KMS-11 (cell line): ENCODE measurements at regions not wholly inside any gene's neighbourhood (a gene's known extent, or its start where the extent isn't known, plus 50 kb on each side); places are given as distances from the start of the nearest gene placed in this dataset.

ENCODE experiments used
- H2AFZ ChIP-seq: fragments of 200-600 bp; sonication (generic); 2 replicates; pipeline ENCODE4 v1.6.1; 2016; ENCODE audit warnings: antibody characterized with exemption, mixed run types, low read depth
- H3K27ac ChIP-seq: fragments of 200-600 bp; sonication (generic); 2 replicates; pipeline ENCODE4 v1.6.1; 2016; ENCODE audit warnings: mild to moderate bottlenecking, mixed run types
- H3K27me3 ChIP-seq: fragments of 200-600 bp; sonication (generic); 2 replicates; pipeline ENCODE4 v1.6.1; 2017; ENCODE audit warnings: mild to moderate bottlenecking, low read depth, mixed run types, moderate library complexity; ENCODE audit not compliant: insufficient read depth
- H3K36me3 ChIP-seq: fragments of 200-600 bp; sonication (generic); 2 replicates; pipeline ENCODE4 v1.6.1; 2017; ENCODE audit warnings: mild to moderate bottlenecking, mixed run types; ENCODE audit not compliant: insufficient read depth
- H3K4me1 ChIP-seq: fragments of 200-600 bp; sonication (generic); 2 replicates; pipeline ENCODE4 v1.6.1; 2016; ENCODE audit warnings: mild to moderate bottlenecking, low read depth, mixed run types; ENCODE audit not compliant: poor library complexity, severe bottlenecking
- H3K4me2 ChIP-seq: fragments of 200-600 bp; sonication (generic); 2 replicates; pipeline ENCODE4 v1.7.0; 2016; ENCODE audit warnings: mild to moderate bottlenecking, mixed run types
- H3K4me3 ChIP-seq: fragments of 200-600 bp; sonication (generic); IDR thresholded peaks from 2 replicates; pipeline ENCODE4 v1.6.1; 2017; ENCODE audit warnings: low read depth, low read length, mixed read lengths; ENCODE audit not compliant: insufficient read depth
- H3K79me2 ChIP-seq: fragments of 200-600 bp; sonication (generic); 2 replicates; pipeline ENCODE4 v1.6.1; 2016; ENCODE audit warnings: low read depth, mixed run types; ENCODE audit not compliant: insufficient read depth
- H3K9ac ChIP-seq: fragments of 200-600 bp; sonication (generic); 2 replicates; pipeline ENCODE4 v1.6.1; 2016; ENCODE audit warnings: mild to moderate bottlenecking, mixed run types
- H4K20me1 ChIP-seq: fragments of 200-600 bp; sonication (generic); 2 replicates; pipeline ENCODE4 v1.6.1; 2016; ENCODE audit warnings: mild to moderate bottlenecking, mixed run types; ENCODE audit not compliant: insufficient read depth
- CTCF ChIP-seq: fragments of 200-600 bp; sonication (generic); conservative IDR thresholded peaks from 2 replicates; pipeline ENCODE4 v1.6.1; 2017; ENCODE audit warnings: low read depth, mild to moderate bottlenecking, antibody characterized with exemption, low read length, moderate library complexity, mixed read lengths

GRCh38 chr16:63672493-63672892, 1449.4 kb downstream of the CDH11 start:
- no peak for TF ChIP-seq CTCF
- H3K4me3 ChIP-seq = no peak overlapping the region
- no peak overlapping the region for H3K4me2 ChIP-seq
- no peaks in the 10 kb centered on the region for H3K27me3 ChIP-seq
- no peaks in the 10 kb centered on the region for H3K4me1 ChIP-seq
- H3K9ac ChIP-seq = no peak overlapping the region
- no peaks in the 10 kb centered on the region for H3K79me2 ChIP-seq
- no peak overlapping the region for H2AFZ ChIP-seq
- H3K36me3 ChIP-seq = no peaks in the 10 kb centered on the region
- no peaks in the 10 kb centered on the region for H4K20me1 ChIP-seq
- H3K27ac ChIP-seq = no peak overlapping the region

- no peak for TF ChIP-seq CTCF
- Histone ChIP-seq H4K20me1 (no peaks in the 10 kb centered on the region), H3K27me3 (no peaks in the 10 kb centered on the region), H3K27ac (no peak overlapping the region), H2AFZ (no peak overlapping the region), H3K36me3 (no peaks in the 10 kb centered on the region), H3K4me3 (no peak overlapping the region), H3K9ac (no peak overlapping the region), H3K4me1 (no peaks in the 10 kb centered on the region), H3K4me2 (no peak overlapping the region), H3K79me2 (no peaks in the 10 kb centered on the region)
Observed at GRCh38 chr16:63663155-63663554, 1458.7 kb downstream of the CDH11 start.

GRCh38 chr16:63655846-63656245, 1466.0 kb downstream of the CDH11 start:
- no peaks in the 10 kb centered on the region for H4K20me1 ChIP-seq
- no peak for TF ChIP-seq CTCF
- H3K4me1 ChIP-seq = no peaks in the 10 kb centered on the region
- H2AFZ ChIP-seq = no peak overlapping the region
- H3K36me3 ChIP-seq = no peaks in the 10 kb centered on the region
- H3K27ac ChIP-seq = no peak overlapping the region
- H3K9ac ChIP-seq = no peak overlapping the region
- H3K79me2 ChIP-seq = no peaks in the 10 kb centered on the region
- H3K4me2 ChIP-seq = no peak overlapping the region
- no peak overlapping the region for H3K4me3 ChIP-seq
- no peaks in the 10 kb centered on the region for H3K27me3 ChIP-seq

GRCh38 chr16:63653044-63653839, 1468.6 kb downstream of the CDH11 start:
- Histone ChIP-seq H3K4me3 (no peak overlapping the region), H3K36me3 (no peaks in the 10 kb centered on the region), H3K79me2 (no peaks in the 10 kb centered on the region), H2AFZ (no peak overlapping the region), H3K9ac (no peak overlapping the region), H3K27ac (no peak overlapping the region), H4K20me1 (no peaks in the 10 kb centered on the region), H3K4me1 (no peaks in the 10 kb centered on the region), H3K4me2 (no peak overlapping the region), H3K27me3 (no peaks in the 10 kb centered on the region)
- no peak for TF ChIP-seq CTCF
